ENCODE measurements at regions not wholly inside any gene's neighbourhood (a gene's known extent, or its start where the extent isn't known, plus 50 kb on each side); places are given as distances from the start of the nearest gene placed in this dataset.

DNA sequence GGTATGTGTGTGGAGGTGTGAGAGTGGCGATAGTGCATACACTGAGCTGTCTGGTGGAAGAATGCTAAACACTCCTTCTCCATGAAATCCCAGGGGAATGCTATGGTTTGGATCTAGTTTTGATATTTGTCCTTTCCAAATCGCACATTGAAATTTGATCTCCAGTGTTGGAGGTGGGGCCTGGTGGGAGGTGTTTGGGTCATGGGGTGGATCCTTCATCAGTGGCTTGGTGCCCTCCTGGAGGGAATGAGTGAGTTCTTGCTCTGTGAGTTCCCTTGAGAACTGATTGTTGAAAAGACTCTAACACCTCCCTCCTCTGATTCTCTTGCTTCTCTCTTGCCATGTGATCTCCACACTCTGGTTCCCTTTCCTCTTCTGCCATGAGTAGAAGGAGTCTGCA lies 114.1 kb upstream of the HHIP start:
- no peak for TF ChIP-seq POLR2A (IDR thresholded peaks at IDR 0.05)
- no peak for TF ChIP-seq CTCF (IDR thresholded peaks at IDR 0.05)
- TF ChIP-seq EP300 (IDR thresholded peaks at IDR 0.05), result no peak
- TF ChIP-seq POLR2AphosphoS5 (IDR thresholded peaks at IDR 0.05), result no peak
